Karpas-422 (cell line): ENCODE measurements at regions not wholly inside any gene's neighbourhood (a gene's known extent, or its start where the extent isn't known, plus 50 kb on each side); places are given as distances from the start of the nearest gene placed in this dataset.

Experiments used
- DNase-seq: peaks from one replicate; pipeline ENCODE4 v3.0.0-alpha.2; 2015
- H2AFZ ChIP-seq: fragments of 200-600 bp; sonication (generic); 2 replicates; pipeline ENCODE4 v1.6.1; 2014; ENCODE audit warnings: antibody characterized with exemption, low read length, mixed read lengths
- H3K27ac ChIP-seq: fragments of 200-600 bp; sonication (generic); 2 replicates; pipeline ENCODE4 v1.5.1; 2014; ENCODE audit warnings: mild to moderate bottlenecking, low read length, moderate library complexity
- H3K27me3 ChIP-seq: fragments of 200-600 bp; sonication (generic); 2 replicates; pipeline ENCODE4 v1.6.1; 2014; ENCODE audit warnings: low read length, mixed read lengths
- H3K36me3 ChIP-seq: fragments of 200-600 bp; sonication (generic); 2 replicates; pipeline ENCODE4 v1.6.1; 2014; ENCODE audit warnings: low read length, mixed read lengths; ENCODE audit not compliant: insufficient read depth
- H3K4me1 ChIP-seq: fragments of 200-600 bp; sonication (generic); 2 replicates; pipeline ENCODE4 v1.6.1; 2014; ENCODE audit warnings: mild to moderate bottlenecking, low read length, mixed read lengths
- H3K4me2 ChIP-seq: fragments of 200-600 bp; sonication (generic); 2 replicates; pipeline ENCODE4 v1.6.1; 2014; ENCODE audit warnings: low read length, low read depth, mild to moderate bottlenecking; ENCODE audit not compliant: poor library complexity, severe bottlenecking
- H3K4me3 ChIP-seq: fragments of 200-600 bp; sonication (generic); 2 replicates; pipeline ENCODE4 v1.5.1; 2014; ENCODE audit warnings: mild to moderate bottlenecking, antibody characterized with exemption, low read length, mixed read lengths
- H3K79me2 ChIP-seq: fragments of 200-600 bp; sonication (generic); 2 replicates; pipeline ENCODE4 v1.6.1; 2014; ENCODE audit warnings: mild to moderate bottlenecking, low read length, mixed read lengths
- H3K9ac ChIP-seq: fragments of 200-600 bp; sonication (generic); 2 replicates; pipeline ENCODE4 v1.6.0; 2014; ENCODE audit warnings: low read length
- H3K9me2 ChIP-seq: fragments of 200-600 bp; sonication (generic), shearing (Covaris generic); replicated peaks from 2 replicates; pipeline ENCODE4 v1.6.0; 2014; ENCODE audit warnings: mild to moderate bottlenecking, low read length, moderate library complexity; ENCODE audit not compliant: insufficient read depth
- H3K9me3 ChIP-seq: fragments of 300-700, 200-600 bp; sonication (generic); 2 replicates; pipeline ENCODE4 v1.6.1; 2014; ENCODE audit warnings: low read length, mixed read lengths
- H4K20me1 ChIP-seq: fragments of 200-600 bp; sonication (generic); 2 replicates; pipeline ENCODE4 v1.6.1; 2014; ENCODE audit warnings: mild to moderate bottlenecking, antibody characterized with exemption, low read length, low read depth; ENCODE audit not compliant: insufficient read depth

DNA sequence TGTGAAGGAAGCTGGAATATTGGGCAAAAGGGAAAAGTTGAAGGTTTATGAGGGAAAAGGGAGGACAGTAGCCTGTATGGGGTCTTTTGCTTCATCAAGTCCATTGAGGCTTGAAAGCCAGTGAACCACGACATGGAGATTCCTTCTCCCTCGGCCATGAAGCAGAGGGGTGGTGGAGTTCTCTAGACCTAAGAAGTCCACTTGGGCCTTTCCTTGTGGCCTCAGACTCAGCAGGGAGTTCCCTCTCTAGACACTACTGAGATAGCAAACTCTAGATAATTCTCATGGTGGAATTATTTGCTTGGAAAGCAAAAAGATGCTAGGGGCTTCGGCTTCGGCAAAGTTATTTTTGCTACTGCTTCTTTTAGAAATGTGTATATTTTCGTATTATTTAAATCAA lies 78.5 kb downstream of the FOXD1 start:
- H3K9ac ChIP-seq, result no peak overlapping the region
- no peaks in the 10 kb centered on the region for H4K20me1 ChIP-seq
- no peaks in the 10 kb centered on the region for H3K9me2 ChIP-seq
- no peak overlapping the region for H3K4me2 ChIP-seq
- H3K4me3 ChIP-seq, result no peak overlapping the region
- H3K9me3 ChIP-seq, result no peaks in the 10 kb centered on the region
- H3K27me3 ChIP-seq, result no peaks in the 10 kb centered on the region
- no peaks in the 10 kb centered on the region for H3K79me2 ChIP-seq
- no peak for DNase-seq
- no peaks in the 10 kb centered on the region for H3K36me3 ChIP-seq
- no peak overlapping the region for H3K27ac ChIP-seq
- H2AFZ ChIP-seq, result no peak overlapping the region
- H3K4me1 ChIP-seq, result no peaks in the 10 kb centered on the region

DNA sequence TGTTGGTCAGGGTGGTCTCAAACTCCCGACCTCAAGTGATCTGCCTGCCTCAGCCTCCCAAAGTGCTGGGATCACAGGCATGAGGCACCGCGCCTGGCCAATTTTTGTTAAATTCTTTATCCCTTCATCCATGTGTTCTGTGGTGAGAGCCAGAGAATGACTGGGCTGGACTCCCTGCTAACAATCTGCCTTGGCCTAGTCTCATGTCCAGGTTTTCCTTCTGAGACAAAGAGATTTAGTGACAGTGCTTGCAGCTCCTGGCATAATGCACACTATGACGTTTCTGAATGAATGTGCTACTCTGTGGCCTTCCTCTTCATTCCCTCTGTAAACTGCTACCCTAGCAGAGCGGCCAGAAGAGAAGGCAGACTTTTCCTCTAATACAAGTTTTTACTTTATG lies 79.3 kb downstream of the FOXD1 start:
- no peak overlapping the region for H3K27ac ChIP-seq
- H3K27me3 ChIP-seq, result no peaks in the 10 kb centered on the region
- no peaks in the 10 kb centered on the region for H3K9me3 ChIP-seq
- no peak overlapping the region for H3K9ac ChIP-seq
- no peaks in the 10 kb centered on the region for H3K4me1 ChIP-seq
- DNase-seq, result no peak
- H4K20me1 ChIP-seq, result no peaks in the 10 kb centered on the region
- H3K9me2 ChIP-seq, result no peaks in the 10 kb centered on the region
- H3K4me2 ChIP-seq, result no peak overlapping the region
- H2AFZ ChIP-seq, result no peak overlapping the region
- H3K4me3 ChIP-seq, result no peak overlapping the region
- no peaks in the 10 kb centered on the region for H3K79me2 ChIP-seq
- no peaks in the 10 kb centered on the region for H3K36me3 ChIP-seq

DNA sequence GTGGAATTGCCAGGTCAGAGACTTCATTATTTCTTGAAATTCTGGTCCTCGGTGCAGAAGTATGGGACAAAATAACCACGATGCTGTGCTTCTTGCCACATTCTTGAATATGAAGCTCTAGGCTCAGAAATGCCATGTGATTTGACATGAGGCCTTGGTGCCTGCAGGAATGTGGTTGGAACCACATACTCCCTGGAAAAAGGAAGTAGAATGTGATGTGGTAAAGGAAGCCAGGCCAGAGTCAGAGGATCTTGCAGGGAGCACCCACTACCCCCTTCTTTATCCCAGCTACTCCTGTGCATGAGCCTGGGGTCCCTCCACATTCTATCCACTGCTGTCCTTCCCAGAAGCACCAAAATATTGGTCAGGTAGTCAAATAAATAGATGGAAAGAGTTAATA lies 80.9 kb downstream of the FOXD1 start:
- no peaks in the 10 kb centered on the region for H3K79me2 ChIP-seq
- no peaks in the 10 kb centered on the region for H3K36me3 ChIP-seq
- H3K4me1 ChIP-seq, result no peaks in the 10 kb centered on the region
- no peak overlapping the region for H3K4me2 ChIP-seq
- H3K27ac ChIP-seq, result no peak overlapping the region
- no peaks in the 10 kb centered on the region for H3K9me3 ChIP-seq
- H4K20me1 ChIP-seq, result no peaks in the 10 kb centered on the region
- no peak overlapping the region for H3K4me3 ChIP-seq
- no peak for DNase-seq
- no peaks in the 10 kb centered on the region for H3K27me3 ChIP-seq
- no peak overlapping the region for H3K9ac ChIP-seq
- H2AFZ ChIP-seq, result no peak overlapping the region
- H3K9me2 ChIP-seq, result no peaks in the 10 kb centered on the region

DNA sequence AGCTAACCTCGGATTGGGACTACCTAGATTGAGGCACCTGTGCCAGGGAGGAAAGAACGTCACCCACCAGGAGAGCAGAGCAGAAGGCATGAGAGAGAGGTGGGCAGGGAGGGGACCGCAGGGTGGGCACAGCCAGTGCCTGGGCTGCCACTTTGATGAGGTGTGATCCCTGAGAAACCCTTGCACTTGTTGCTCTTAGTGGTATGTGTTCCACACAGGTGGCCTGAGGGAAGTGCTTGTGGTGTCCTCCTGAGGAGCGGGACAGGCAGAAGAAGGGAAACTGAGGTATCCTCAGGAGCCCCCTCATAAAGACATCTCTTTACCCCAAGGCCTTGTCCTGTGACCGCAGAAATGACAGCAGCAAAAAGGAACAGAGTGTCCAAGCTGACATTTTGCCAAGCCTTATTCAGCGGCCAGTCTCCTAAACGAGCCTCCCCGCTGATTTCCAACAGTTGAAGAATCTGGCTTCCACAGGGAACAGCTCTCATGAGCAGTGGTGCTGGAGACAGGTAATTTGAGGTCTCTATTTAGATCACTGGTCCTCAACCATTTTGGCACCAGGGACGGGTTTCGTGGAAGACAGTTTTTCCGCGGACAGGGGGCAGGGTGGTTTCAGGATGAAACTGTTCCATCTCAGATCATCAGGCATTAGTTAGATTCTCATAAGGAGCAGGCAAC lies 82.4 kb downstream of the FOXD1 start:
- no peaks in the 10 kb centered on the region for H3K9me2 ChIP-seq
- no peak overlapping the region for H2AFZ ChIP-seq
- no peak overlapping the region for H3K9ac ChIP-seq
- H3K36me3 ChIP-seq, result no peaks in the 10 kb centered on the region
- H3K4me3 ChIP-seq, result no peak overlapping the region
- H3K4me2 ChIP-seq, result no peak overlapping the region
- no peak for DNase-seq
- H3K4me1 ChIP-seq, result no peaks in the 10 kb centered on the region
- H3K27ac ChIP-seq, result no peak overlapping the region
- no peaks in the 10 kb centered on the region for H4K20me1 ChIP-seq
- H3K79me2 ChIP-seq, result no peaks in the 10 kb centered on the region
- H3K9me3 ChIP-seq, result no peaks in the 10 kb centered on the region
- H3K27me3 ChIP-seq, result no peaks in the 10 kb centered on the region

DNA sequence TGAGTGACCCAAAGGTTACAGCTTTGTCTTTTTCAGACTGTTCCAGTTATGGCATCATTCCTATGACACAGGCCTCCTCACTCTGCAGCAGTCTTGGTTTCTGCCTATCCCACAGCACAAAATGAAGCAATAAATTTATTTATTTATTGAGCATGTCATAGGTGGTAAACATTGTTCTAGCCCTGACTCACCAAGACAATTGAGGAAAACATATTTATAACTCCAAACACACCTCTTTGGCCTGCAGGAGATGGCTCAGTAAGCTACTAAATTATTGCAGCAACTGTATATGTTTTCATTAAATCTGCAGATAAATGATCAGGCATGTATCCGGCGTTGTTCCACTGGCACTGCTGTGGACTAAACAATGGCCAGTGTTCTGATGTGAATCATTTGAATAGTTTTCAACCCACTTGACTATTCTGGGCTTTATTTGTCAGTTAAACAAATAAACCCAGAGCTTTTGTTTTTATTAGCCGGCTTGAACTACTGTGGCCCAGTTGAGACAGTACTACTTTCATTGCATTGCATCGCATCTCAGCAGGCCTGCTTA lies 83.2 kb downstream of the FOXD1 start:
- H3K79me2 ChIP-seq, result no peaks in the 10 kb centered on the region
- H4K20me1 ChIP-seq, result no peaks in the 10 kb centered on the region
- H3K9me2 ChIP-seq, result no peaks in the 10 kb centered on the region
- H3K4me2 ChIP-seq, result no peak overlapping the region
- no peaks in the 10 kb centered on the region for H3K36me3 ChIP-seq
- H3K27ac ChIP-seq, result no peak overlapping the region
- H2AFZ ChIP-seq, result no peak overlapping the region
- DNase-seq, result no peak
- no peak overlapping the region for H3K4me3 ChIP-seq
- no peaks in the 10 kb centered on the region for H3K4me1 ChIP-seq
- H3K9me3 ChIP-seq, result no peaks in the 10 kb centered on the region
- H3K27me3 ChIP-seq, result no peaks in the 10 kb centered on the region
- H3K9ac ChIP-seq, result no peak overlapping the region

DNA sequence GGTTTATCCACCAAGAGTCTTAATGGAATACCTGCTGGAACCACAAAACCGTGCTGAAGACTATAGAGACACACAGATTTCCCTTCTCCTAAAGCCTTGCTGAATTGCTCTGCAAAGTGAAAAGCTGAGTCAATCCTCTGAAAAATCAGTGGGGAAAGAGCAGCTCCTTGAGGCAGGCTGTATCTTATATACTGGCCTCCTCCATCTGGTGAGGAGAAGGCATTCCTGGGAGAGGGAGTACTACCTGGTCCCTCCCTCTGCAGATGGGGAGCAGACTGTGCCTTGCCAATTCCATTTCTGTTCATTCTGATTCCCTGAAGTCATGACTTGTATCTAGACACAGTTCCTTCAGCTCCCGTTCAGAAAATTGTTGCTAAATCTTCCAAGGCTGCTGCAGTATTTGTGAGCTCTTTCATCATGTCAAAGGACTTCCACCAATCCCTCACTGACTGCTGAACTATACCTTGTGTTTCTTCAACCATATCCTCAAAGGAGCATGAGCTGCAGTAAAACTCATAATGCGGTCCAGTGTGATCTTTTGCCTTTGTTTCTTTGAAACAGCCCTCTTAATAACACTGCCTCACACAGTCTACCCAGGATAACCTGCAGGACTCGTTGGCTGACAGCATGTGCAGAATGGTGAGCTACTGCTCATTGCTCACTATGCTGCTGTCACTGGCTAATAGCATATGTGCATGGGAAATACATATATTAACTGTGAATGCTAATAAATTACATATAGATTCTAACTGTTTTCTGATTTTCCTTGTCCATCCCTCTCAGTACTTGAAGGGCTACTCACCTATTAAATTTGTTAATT lies 84.5 kb downstream of the FOXD1 start:
- Histone ChIP-seq H3K9me3 (no peaks in the 10 kb centered on the region), H3K79me2 (no peaks in the 10 kb centered on the region), H3K27me3 (no peaks in the 10 kb centered on the region), H3K36me3 (no peaks in the 10 kb centered on the region), H2AFZ (no peak overlapping the region), H3K4me2 (no peak overlapping the region), H3K4me3 (no peak overlapping the region), H3K9ac (no peak overlapping the region), H3K4me1 (no peaks in the 10 kb centered on the region), H3K27ac (no peak overlapping the region), H4K20me1 (no peaks in the 10 kb centered on the region), H3K9me2 (no peaks in the 10 kb centered on the region)
- no peak for DNase-seq

DNA sequence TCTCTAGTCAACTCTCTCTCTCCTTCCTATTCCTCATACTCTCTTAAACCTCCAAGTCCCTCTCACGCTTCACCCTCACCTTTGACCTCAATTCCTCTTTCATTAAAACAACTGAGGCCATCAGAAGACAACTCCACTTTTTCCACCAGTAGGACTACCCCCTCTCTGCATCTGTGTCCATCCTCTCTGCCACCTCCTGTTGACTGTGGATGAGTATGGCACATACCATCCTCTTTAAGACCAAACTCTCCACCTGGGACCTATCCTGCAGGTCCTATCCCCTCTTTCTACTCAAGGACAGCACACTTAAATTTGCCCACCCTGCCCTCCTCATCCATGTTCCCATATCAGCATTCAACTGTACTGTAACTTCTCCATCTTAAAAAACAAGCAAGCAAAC lies 89.2 kb downstream of the FOXD1 start:
- Histone ChIP-seq H3K4me3 (no peak overlapping the region), H3K79me2 (no peaks in the 10 kb centered on the region), H3K27me3 (no peaks in the 10 kb centered on the region), H3K36me3 (no peaks in the 10 kb centered on the region), H3K4me1 (no peaks in the 10 kb centered on the region), H3K4me2 (no peak overlapping the region), H4K20me1 (no peaks in the 10 kb centered on the region), H2AFZ (no peak overlapping the region), H3K27ac (no peak overlapping the region), H3K9ac (no peak overlapping the region), H3K9me2 (no peaks in the 10 kb centered on the region), H3K9me3 (no peaks in the 10 kb centered on the region)
- no peak for DNase-seq

DNA sequence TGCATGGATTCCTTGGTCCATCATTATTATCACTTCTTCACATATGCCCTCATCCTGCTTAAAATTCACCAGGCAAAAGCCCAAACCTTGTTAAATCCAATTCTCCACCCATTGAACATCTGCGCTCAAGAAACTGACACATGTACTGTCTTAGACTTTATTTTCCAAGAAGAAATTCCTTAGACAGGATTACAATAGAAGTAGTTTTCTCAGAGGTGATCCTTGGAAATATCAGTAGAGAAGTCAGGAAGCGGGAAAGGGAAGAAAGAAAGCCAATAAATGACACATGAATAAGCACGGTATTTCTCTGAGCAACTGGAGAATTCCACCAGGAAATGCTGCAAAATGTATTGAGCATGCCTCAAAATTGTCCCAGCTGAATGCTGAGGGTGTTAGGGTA lies 90.2 kb downstream of the FOXD1 start:
- Histone ChIP-seq H3K36me3 (no peaks in the 10 kb centered on the region), H3K9me3 (no peaks in the 10 kb centered on the region), H3K27ac (no peak overlapping the region), H2AFZ (no peak overlapping the region), H4K20me1 (no peaks in the 10 kb centered on the region), H3K4me1 (no peaks in the 10 kb centered on the region), H3K79me2 (no peaks in the 10 kb centered on the region), H3K27me3 (no peaks in the 10 kb centered on the region), H3K4me3 (no peak overlapping the region), H3K9ac (no peak overlapping the region), H3K9me2 (no peaks in the 10 kb centered on the region), H3K4me2 (no peak overlapping the region)
- no peak for DNase-seq
